SK-N-SH treated with all-trans-retinoic acid at 6 μM for 48 hours (cell line): ENCODE measurements at regions not wholly inside any gene's neighbourhood (a gene's known extent, or its start where the extent isn't known, plus 50 kb on each side); places are given as distances from the start of the nearest gene placed in this dataset.

Experiments
- ATAC-seq: fragments of 200-7000 bp; cut with Tn5 transposase; 3 replicates; pipeline ENCODE4 v1.9.1; 2020; ENCODE audit warnings: mild to moderate bottlenecking, moderate library complexity
- BACH2 ChIP-seq: fragments of 250-450 bp; sonication (Bioruptor Pico); IDR thresholded peaks from 2 replicates; pipeline ENCODE4 v1.9.0; 2021; ENCODE audit warnings: mild to moderate bottlenecking, borderline replicate concordance
- CSDC2 ChIP-seq: fragments of 250-450 bp; sonication (Bioruptor Pico); IDR thresholded peaks from 2 replicates; pipeline ENCODE4 v1.5.0; 2020; ENCODE audit warnings: mild to moderate bottlenecking, moderate library complexity
- ESRRG ChIP-seq: fragments of 250-450 bp; sonication (Bioruptor Pico); IDR thresholded peaks from 2 replicates; pipeline ENCODE4 v1.6.1; 2021; ENCODE audit warnings: mild to moderate bottlenecking
- GLIS3 ChIP-seq: fragments of 250-450 bp; sonication (Bioruptor Pico); IDR thresholded peaks from 2 replicates; pipeline ENCODE4 v1.5.0; 2020; ENCODE audit warnings: mild to moderate bottlenecking, moderate library complexity
- PPARA ChIP-seq: fragments of 250-450 bp; sonication (Bioruptor Pico); IDR thresholded peaks from 2 replicates; pipeline ENCODE4 v1.5.0; 2020; ENCODE audit warnings: mild to moderate bottlenecking, borderline replicate concordance
- SNAI2 ChIP-seq: fragments of 250-450 bp; sonication (Bioruptor Pico); IDR thresholded peaks from 2 replicates; pipeline ENCODE4 v1.5.0; 2020; ENCODE audit warnings: mild to moderate bottlenecking, moderate library complexity
- TOX ChIP-seq: fragments of 250-450 bp; sonication (Bioruptor Pico); IDR thresholded peaks from 2 replicates; pipeline ENCODE4 v1.8.0; 2021; ENCODE audit warnings: mild to moderate bottlenecking, moderate library complexity, borderline replicate concordance
- ZC3H10 ChIP-seq: fragments of 250-450 bp; sonication (Bioruptor Pico); IDR thresholded peaks from 2 replicates; pipeline ENCODE4 v1.5.1; 2021; ENCODE audit warnings: mild to moderate bottlenecking, moderate library complexity
- ZNF70 ChIP-seq: fragments of 450-650 bp; formaldehyde crosslinking; IDR thresholded peaks from 2 replicates; pipeline ENCODE4 v1.5.0; 2020; ENCODE audit warnings: mild to moderate bottlenecking, moderate library complexity
- ZNF8 ChIP-seq: fragments of 450-650 bp; formaldehyde crosslinking; IDR thresholded peaks from 2 replicates; pipeline ENCODE4 v1.5.0; 2020; ENCODE audit warnings: mild to moderate bottlenecking, moderate library complexity
- TF ChIP-seq, protein P1 (sequence below): fragments of 250-450 bp; sonication (Bioruptor Pico); IDR thresholded peaks from 2 replicates; pipeline ENCODE4 v1.8.0; 2020; ENCODE audit warnings: mild to moderate bottlenecking, moderate library complexity, borderline replicate concordance
- TF ChIP-seq, protein P2 (sequence below): fragments of 250-450 bp; sonication (Bioruptor Pico); IDR thresholded peaks from 2 replicates; pipeline ENCODE4 v1.5.1; 2021; ENCODE audit warnings: mild to moderate bottlenecking, moderate library complexity
- TF ChIP-seq, protein P3 (sequence below): fragments of 250-450 bp; sonication (Bioruptor Pico); IDR thresholded peaks from 2 replicates; pipeline ENCODE4 v1.5.0; 2020; ENCODE audit warnings: mild to moderate bottlenecking, moderate library complexity
- TF ChIP-seq, protein P4 (sequence below): fragments of 250-450 bp; sonication (Bioruptor Pico); IDR thresholded peaks from 2 replicates; pipeline ENCODE4 v1.5.1; 2020; ENCODE audit warnings: low read depth, mild to moderate bottlenecking, moderate library complexity
- TF ChIP-seq, protein P5 (sequence below): fragments of 250-450 bp; sonication (Bioruptor Pico); IDR thresholded peaks from 2 replicates; pipeline ENCODE4 v1.8.0; 2021; ENCODE audit warnings: low read depth, mild to moderate bottlenecking, moderate library complexity, borderline replicate concordance

DNA sequence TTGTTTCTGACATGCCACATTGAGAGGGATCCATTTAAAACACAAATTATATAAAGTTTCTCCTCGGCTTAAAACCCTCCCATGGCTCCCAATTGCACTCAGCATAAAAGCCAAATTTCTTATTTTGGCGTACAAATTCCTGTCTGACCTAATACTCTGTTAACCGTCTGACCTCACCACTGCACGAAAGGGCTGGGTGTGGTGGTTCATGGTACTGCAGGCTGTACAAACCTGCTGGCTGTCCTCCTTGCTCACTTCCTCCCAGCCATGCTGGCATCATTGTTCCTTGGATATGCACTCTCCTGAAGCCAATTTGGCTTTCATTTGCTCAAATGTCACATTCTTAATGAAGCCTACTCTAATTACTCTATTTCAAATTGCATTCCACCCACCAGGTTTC is 301.6 kb upstream of the C16orf82 start:
- TF ChIP-seq, protein P1, sequence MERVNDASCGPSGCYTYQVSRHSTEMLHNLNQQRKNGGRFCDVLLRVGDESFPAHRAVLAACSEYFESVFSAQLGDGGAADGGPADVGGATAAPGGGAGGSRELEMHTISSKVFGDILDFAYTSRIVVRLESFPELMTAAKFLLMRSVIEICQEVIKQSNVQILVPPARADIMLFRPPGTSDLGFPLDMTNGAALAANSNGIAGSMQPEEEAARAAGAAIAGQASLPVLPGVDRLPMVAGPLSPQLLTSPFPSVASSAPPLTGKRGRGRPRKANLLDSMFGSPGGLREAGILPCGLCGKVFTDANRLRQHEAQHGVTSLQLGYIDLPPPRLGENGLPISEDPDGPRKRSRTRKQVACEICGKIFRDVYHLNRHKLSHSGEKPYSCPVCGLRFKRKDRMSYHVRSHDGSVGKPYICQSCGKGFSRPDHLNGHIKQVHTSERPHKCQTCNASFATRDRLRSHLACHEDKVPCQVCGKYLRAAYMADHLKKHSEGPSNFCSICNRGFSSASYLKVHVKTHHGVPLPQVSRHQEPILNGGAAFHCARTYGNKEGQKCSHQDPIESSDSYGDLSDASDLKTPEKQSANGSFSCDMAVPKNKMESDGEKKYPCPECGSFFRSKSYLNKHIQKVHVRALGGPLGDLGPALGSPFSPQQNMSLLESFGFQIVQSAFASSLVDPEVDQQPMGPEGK (CRISPR knock-in tag), result no peak
- TF ChIP-seq CSDC2 (no peak), BACH2 (CRISPR knock-in tag) (no peak)
- no peak for ATAC-seq

DNA sequence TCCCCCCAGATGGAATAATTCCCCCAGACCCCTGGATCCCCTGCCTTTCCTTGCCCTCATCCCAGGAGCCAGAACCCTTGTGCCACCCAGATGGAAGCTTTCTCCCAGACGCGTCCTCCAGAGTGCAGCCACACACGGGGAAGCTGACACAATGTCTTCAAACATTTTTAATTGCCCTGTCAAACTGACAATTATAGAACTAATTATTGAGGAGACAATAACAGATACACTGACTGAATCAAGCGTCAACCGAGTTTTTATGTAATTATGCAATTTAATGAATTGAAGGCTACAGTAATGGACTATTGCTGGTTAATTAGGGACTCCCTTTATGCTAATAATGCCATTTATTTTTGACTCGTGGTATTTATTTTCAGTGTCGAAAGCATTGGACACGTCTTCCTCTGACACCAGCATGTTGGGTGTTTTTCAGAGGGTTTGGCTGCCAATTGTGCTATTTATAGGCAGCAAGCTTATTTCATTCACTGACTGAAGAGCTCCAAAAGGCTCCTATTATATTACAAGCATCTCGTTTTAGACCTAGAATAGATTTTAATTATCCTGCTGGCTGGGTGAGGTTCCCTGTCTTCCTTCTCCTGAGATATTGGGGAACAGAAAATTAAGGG is 298.2 kb upstream of the C16orf82 start:
- no peak for TF ChIP-seq ZC3H10
- TF ChIP-seq, protein P2, sequence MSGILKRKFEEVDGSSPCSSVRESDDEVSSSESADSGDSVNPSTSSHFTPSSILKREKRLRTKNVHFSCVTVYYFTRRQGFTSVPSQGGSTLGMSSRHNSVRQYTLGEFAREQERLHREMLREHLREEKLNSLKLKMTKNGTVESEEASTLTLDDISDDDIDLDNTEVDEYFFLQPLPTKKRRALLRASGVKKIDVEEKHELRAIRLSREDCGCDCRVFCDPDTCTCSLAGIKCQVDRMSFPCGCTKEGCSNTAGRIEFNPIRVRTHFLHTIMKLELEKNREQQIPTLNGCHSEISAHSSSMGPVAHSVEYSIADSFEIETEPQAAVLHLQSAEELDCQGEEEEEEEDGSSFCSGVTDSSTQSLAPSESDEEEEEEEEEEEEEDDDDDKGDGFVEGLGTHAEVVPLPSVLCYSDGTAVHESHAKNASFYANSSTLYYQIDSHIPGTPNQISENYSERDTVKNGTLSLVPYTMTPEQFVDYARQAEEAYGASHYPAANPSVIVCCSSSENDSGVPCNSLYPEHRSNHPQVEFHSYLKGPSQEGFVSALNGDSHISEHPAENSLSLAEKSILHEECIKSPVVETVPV, result no peak
- TF ChIP-seq, protein P3, sequence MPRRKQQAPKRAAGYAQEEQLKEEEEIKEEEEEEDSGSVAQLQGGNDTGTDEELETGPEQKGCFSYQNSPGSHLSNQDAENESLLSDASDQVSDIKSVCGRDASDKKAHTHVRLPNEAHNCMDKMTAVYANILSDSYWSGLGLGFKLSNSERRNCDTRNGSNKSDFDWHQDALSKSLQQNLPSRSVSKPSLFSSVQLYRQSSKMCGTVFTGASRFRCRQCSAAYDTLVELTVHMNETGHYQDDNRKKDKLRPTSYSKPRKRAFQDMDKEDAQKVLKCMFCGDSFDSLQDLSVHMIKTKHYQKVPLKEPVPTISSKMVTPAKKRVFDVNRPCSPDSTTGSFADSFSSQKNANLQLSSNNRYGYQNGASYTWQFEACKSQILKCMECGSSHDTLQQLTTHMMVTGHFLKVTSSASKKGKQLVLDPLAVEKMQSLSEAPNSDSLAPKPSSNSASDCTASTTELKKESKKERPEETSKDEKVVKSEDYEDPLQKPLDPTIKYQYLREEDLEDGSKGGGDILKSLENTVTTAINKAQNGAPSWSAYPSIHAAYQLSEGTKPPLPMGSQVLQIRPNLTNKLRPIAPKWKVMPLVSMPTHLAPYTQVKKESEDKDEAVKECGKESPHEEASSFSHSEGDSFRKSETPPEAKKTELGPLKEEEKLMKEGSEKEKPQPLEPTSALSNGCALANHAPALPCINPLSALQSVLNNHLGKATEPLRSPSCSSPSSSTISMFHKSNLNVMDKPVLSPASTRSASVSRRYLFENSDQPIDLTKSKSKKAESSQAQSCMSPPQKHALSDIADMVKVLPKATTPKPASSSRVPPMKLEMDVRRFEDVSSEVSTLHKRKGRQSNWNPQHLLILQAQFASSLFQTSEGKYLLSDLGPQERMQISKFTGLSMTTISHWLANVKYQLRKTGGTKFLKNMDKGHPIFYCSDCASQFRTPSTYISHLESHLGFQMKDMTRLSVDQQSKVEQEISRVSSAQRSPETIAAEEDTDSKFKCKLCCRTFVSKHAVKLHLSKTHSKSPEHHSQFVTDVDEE, result no peak
- TF ChIP-seq, protein P4, sequence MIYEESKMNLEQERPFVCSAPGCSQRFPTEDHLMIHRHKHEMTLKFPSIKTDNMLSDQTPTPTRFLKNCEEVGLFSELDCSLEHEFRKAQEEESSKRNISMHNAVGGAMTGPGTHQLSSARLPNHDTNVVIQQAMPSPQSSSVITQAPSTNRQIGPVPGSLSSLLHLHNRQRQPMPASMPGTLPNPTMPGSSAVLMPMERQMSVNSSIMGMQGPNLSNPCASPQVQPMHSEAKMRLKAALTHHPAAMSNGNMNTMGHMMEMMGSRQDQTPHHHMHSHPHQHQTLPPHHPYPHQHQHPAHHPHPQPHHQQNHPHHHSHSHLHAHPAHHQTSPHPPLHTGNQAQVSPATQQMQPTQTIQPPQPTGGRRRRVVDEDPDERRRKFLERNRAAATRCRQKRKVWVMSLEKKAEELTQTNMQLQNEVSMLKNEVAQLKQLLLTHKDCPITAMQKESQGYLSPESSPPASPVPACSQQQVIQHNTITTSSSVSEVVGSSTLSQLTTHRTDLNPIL (CRISPR knock-in tag), result no peak
- no peak for ATAC-seq

DNA sequence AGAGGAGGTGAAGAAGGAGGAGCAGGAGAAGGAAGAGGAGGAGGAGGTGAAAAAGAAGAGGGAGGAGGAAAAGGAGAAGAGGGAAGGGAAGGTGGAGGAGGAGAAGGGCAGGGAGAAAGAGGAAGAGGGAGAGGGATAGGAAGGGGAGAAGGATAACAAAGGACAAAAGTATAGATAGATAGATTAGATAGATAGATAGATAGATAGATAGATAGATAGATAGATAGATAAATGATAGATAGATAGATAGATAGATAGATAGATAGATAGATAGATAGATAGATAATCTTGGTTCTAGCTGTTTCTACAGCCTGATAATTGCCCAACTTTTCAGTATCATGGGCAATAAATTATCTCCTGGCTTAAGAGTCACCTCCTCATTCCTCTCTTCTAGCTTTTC is 296.2 kb upstream of the C16orf82 start:
- TF ChIP-seq GLIS3 (CRISPR knock-in tag) (no peak), CSDC2 (no peak), SNAI2 (CRISPR knock-in tag) (no peak), BACH2 (CRISPR knock-in tag) (no peak), ZNF8 (CRISPR knock-in tag) (no peak), ESRRG (CRISPR knock-in tag) (no peak), PPARA (CRISPR knock-in tag) (no peak), ZNF70 (CRISPR knock-in tag) (no peak), TOX (CRISPR knock-in tag) (no peak)
- TF ChIP-seq, protein P1 (CRISPR knock-in tag), result no peak
- TF ChIP-seq, protein P3, result no peak
- TF ChIP-seq, protein P4 (CRISPR knock-in tag), result no peak
- TF ChIP-seq, protein P5, sequence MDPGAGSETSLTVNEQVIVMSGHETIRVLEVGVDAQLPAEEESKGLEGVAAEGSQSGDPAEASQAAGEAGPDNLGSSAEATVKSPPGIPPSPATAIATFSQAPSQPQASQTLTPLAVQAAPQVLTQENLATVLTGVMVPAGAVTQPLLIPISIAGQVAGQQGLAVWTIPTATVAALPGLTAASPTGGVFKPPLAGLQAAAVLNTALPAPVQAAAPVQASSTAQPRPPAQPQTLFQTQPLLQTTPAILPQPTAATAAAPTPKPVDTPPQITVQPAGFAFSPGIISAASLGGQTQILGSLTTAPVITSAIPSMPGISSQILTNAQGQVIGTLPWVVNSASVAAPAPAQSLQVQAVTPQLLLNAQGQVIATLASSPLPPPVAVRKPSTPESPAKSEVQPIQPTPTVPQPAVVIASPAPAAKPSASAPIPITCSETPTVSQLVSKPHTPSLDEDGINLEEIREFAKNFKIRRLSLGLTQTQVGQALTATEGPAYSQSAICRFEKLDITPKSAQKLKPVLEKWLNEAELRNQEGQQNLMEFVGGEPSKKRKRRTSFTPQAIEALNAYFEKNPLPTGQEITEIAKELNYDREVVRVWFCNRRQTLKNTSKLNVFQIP (CRISPR knock-in tag), result no peak
- ATAC-seq, result no peak
